IPS-NIHi7 (cell line): ENCODE measurements at regions not wholly inside any gene's neighbourhood (a gene's known extent, or its start where the extent isn't known, plus 50 kb on each side); places are given as distances from the start of the nearest gene placed in this dataset.

Source experiments
- DNase-seq: peaks from one replicate; pipeline ENCODE4 v3.0.0; 2012; ENCODE audit warnings: mixed read lengths; ENCODE audit errors: extremely low spot score

- DNase-seq: no peak
These were observed 50.4 kb upstream of the GGTA1 start for GRCh38 chr9:121550041-121550440.

- DNase-seq: peak; percentile 86
These were observed 51.2 kb upstream of the GGTA1 start for GRCh38 chr9:121550569-121551512.

GRCh38 chr9:121551985-121552753 is 52.5 kb upstream of the GGTA1 start:
- DNase-seq: no peak

GRCh38 chr9:121556082-121556481 is 56.4 kb upstream of the GGTA1 start:
- DNase-seq: no peak

- DNase-seq: no peak
These were observed 56.9 kb upstream of the GGTA1 start for GRCh38 chr9:121556580-121556979.

- peak; percentile 78 for DNase-seq
These were observed 58.2 kb upstream of the GGTA1 start for GRCh38 chr9:121557581-121558447.

- no peak for DNase-seq
These were observed 58.8 kb upstream of the GGTA1 start for GRCh38 chr9:121558473-121558872.

GRCh38 chr9:121559183-121559582 is 59.5 kb upstream of the GGTA1 start:
- no peak for DNase-seq

- DNase-seq: no peak
These were observed 61.3 kb upstream of the GGTA1 start for GRCh38 chr9:121560921-121561320.

GRCh38 chr9:121561385-121562222 is 62.0 kb upstream of the GGTA1 start:
- no peak for DNase-seq

GRCh38 chr9:121562301-121562700 is 62.7 kb upstream of the GGTA1 start:
- no peak for DNase-seq

GRCh38 chr9:121563425-121563824 is 63.8 kb upstream of the GGTA1 start:
- DNase-seq: no peak

GRCh38 chr9:121563881-121564460 is 64.3 kb upstream of the GGTA1 start:
- no peak for DNase-seq

- DNase-seq: no peak
These were observed 65.0 kb upstream of the GGTA1 start for GRCh38 chr9:121564504-121565260.

GRCh38 chr9:121566481-121567465 is 67.1 kb upstream of the GGTA1 start:
- no peak for DNase-seq

GRCh38 chr9:121567500-121568342 is 68.1 kb upstream of the GGTA1 start:
- no peak for DNase-seq
